ENCODE measurements at regions not wholly inside any gene's neighbourhood (a gene's known extent, or its start where the extent isn't known, plus 50 kb on each side); places are given as distances from the start of the nearest gene placed in this dataset.

- TF ChIP-seq CTCF (IDR thresholded peaks at IDR 0.05; ENCODE audit: low read length) (no peak), EZH2 (IDR thresholded peaks at IDR 0.05; ENCODE audit: borderline replicate concordance, low read length) (no peak)
These were observed 114.7 kb upstream of the RIOK2 start for GRCh38 chr5:97297704-97298091.

Measured in OCI-LY1 (cell line).